ENCODE measurements at regions not wholly inside any gene's neighbourhood (a gene's known extent, or its start where the extent isn't known, plus 50 kb on each side); places are given as distances from the start of the nearest gene placed in this dataset.
"Not testable (repeated sequence)": the region's sequence is repeated elsewhere in the genome, so short reads cannot be mapped to it uniquely, and the experiment has no call there.

- TF ChIP-seq ATF2 (CRISPR knock-in tag; IDR thresholded peaks at IDR 0.05; ENCODE audit: borderline replicate concordance, low read depth) (no peak), ZNF671 (CRISPR knock-in tag; IDR thresholded peaks at IDR 0.05) (no peak), CREB1 (CRISPR knock-in tag; IDR thresholded peaks at IDR 0.05) (no peak), NR2C2 (CRISPR knock-in tag; IDR thresholded peaks at IDR 0.05) (no peak), FOXP4 (CRISPR knock-in tag; IDR thresholded peaks at IDR 0.05) (no peak), NFYB (CRISPR knock-in tag; conservative IDR thresholded peaks at IDR 0.05; ENCODE audit: low read depth) (no peak), STAT6 (CRISPR knock-in tag; conservative IDR thresholded peaks at IDR 0.05; ENCODE audit: low read depth) (no peak), GTF2I (CRISPR knock-in tag; conservative IDR thresholded peaks at IDR 0.05) (no peak), ZNF317 (CRISPR knock-in tag; IDR thresholded peaks at IDR 0.05; ENCODE audit: borderline replicate concordance, low read depth) (no peak), NR1H2 (CRISPR knock-in tag; IDR thresholded peaks at IDR 0.05) (no peak), ZNF232 (CRISPR knock-in tag; IDR thresholded peaks at IDR 0.05) (no peak)
These were observed 64.6 kb upstream of the PRR23C start (continued) for GRCh38 chr3:139109271-139109670.

- TF ChIP-seq ZNF671 (CRISPR knock-in tag; IDR thresholded peaks at IDR 0.05) (no peak), GRHL2 (CRISPR knock-in tag; IDR thresholded peaks at IDR 0.05; ENCODE audit: insufficient replicate concordance, severe bottlenecking) (no peak), SOX15 (CRISPR knock-in tag; IDR thresholded peaks at IDR 0.05) (no peak), ZNF219 (CRISPR knock-in tag; IDR thresholded peaks at IDR 0.05; ENCODE audit: borderline replicate concordance) (no peak), ZNF317 (CRISPR knock-in tag; IDR thresholded peaks at IDR 0.05; ENCODE audit: borderline replicate concordance, low read depth) (no peak), SMAD4 (CRISPR knock-in tag; IDR thresholded peaks at IDR 0.05) (no peak), FOXP1 (CRISPR knock-in tag; IDR thresholded peaks at IDR 0.05; ENCODE audit: borderline replicate concordance) (no peak), NR1H2 (CRISPR knock-in tag; IDR thresholded peaks at IDR 0.05) (no peak), ZNF263 (CRISPR knock-in tag; IDR thresholded peaks at IDR 0.05; ENCODE audit: low read depth) (no peak), NR2C2 (CRISPR knock-in tag; IDR thresholded peaks at IDR 0.05) (no peak), MXD4 (CRISPR knock-in tag; IDR thresholded peaks at IDR 0.05; ENCODE audit: borderline replicate concordance) (no peak), JUN (CRISPR knock-in tag; IDR thresholded peaks at IDR 0.05) (no peak), RELA (CRISPR knock-in tag; IDR thresholded peaks at IDR 0.05; ENCODE audit: borderline replicate concordance) (no peak)
- DNase-seq (ENCODE audit: low spot score), result no peak
- Mint-ChIP-seq H3K9me3 (no peaks in the 10 kb centered on the region), H3K4me3 (no peak overlapping the region), H3K4me1 (no peaks in the 10 kb centered on the region), H3K27me3 (ENCODE audit: low read depth) (peaks cover 6% of the 10 kb centered on the region), H3K36me3 (no peaks in the 10 kb centered on the region), H3K27ac (no peak overlapping the region)
- POLR2A ChIA-PET, result no interaction called here
- CTCF ChIA-PET, result interaction anchor here (2.2 to 5.4 kb wide), 4 partner anchors 93 to 218 kb away, joined by 8 to 43 read pairs (median 28); no protein-coding TSS in a partner anchor
- ATAC-seq, result no peak
These were observed 65.6 kb upstream of the PRR23C start for GRCh38 chr3:139110072-139110830.

GRCh38 chr3:139110929-139111328 lies 66.2 kb upstream of the PRR23C start:
- H3K4me3 Mint-ChIP-seq; ATAC-seq; H3K4me1 Mint-ChIP-seq; H3K36me3 Mint-ChIP-seq; DNase-seq (ENCODE audit: low spot score); H3K27me3 Mint-ChIP-seq (ENCODE audit: low read depth); H3K9me3 Mint-ChIP-seq; POLR2A ChIA-PET; H3K27ac Mint-ChIP-seq: not testable (repeated sequence)
- CTCF ChIA-PET, result interaction anchor here (1.4 to 5.4 kb wide), 12 partner anchors 15 to 220 kb away, joined by 3 to 43 read pairs (median 7); no protein-coding TSS in a partner anchor

Data from WTC11 (cell line).